ENCODE measurements at regions not wholly inside any gene's neighbourhood (a gene's known extent, or its start where the extent isn't known, plus 50 kb on each side); places are given as distances from the start of the nearest gene placed in this dataset.

- WGBS = 97% methylated on average over 3 of the region's 3 CpGs
- intact Hi-C loops (cut with DNase I) = no loop called here
- H3K27me3 ChIP-seq (replicated peaks; ENCODE audit: insufficient read depth) = no peaks in the 10 kb centered on the region
- DNase-seq (ENCODE audit: low spot score) = no peak
- H3K27ac ChIP-seq = no peak overlapping the region
- no peak overlapping the region for H3K4me3 ChIP-seq
- no peaks in the 10 kb centered on the region for H3K9me3 ChIP-seq
- no peaks in the 10 kb centered on the region for H3K4me1 ChIP-seq (replicated peaks)
- TF ChIP-seq POLR2AphosphoS5 (IDR thresholded peaks at IDR 0.05) (no peak), POLR2A (IDR thresholded peaks at IDR 0.05) (no peak)
- H3K36me3 ChIP-seq = no peaks in the 10 kb centered on the region
These were observed 216.1 kb upstream of the SGK1 start for GRCh38 chr6:134533991-134534390.

- TF ChIP-seq POLR2A (IDR thresholded peaks at IDR 0.05) (no peak), POLR2AphosphoS5 (IDR thresholded peaks at IDR 0.05) (no peak), CTCF (IDR thresholded peaks at IDR 0.05) (no peak)
- Histone ChIP-seq H3K36me3 (no peaks in the 10 kb centered on the region), H3K27ac (no peak overlapping the region), H3K27me3 (replicated peaks; ENCODE audit: insufficient read depth) (no peaks in the 10 kb centered on the region), H3K4me3 (no peak overlapping the region), H3K9me3 (no peaks in the 10 kb centered on the region), H3K4me1 (replicated peaks) (no peaks in the 10 kb centered on the region)
- WGBS = 88% methylated on average over 8 of the region's 8 CpGs
- no peak for DNase-seq (ENCODE audit: low spot score)
- intact Hi-C loops (cut with DNase I) = no loop called here
These were observed 215.0 kb upstream of the SGK1 start for GRCh38 chr6:134532694-134533624.

- Histone ChIP-seq H3K4me1 (replicated peaks) (no peaks in the 10 kb centered on the region), H3K36me3 (no peaks in the 10 kb centered on the region), H3K4me3 (no peak overlapping the region), H3K27me3 (replicated peaks; ENCODE audit: insufficient read depth) (no peaks in the 10 kb centered on the region), H3K9me3 (no peaks in the 10 kb centered on the region), H3K27ac (no peak overlapping the region)
- no peak for TF ChIP-seq POLR2AphosphoS5 (IDR thresholded peaks at IDR 0.05)
- intact Hi-C loops (cut with DNase I) = no loop called here
- no peak for DNase-seq (ENCODE audit: low spot score)
These were observed 213.7 kb upstream of the SGK1 start for GRCh38 chr6:134531611-134532010.

GRCh38 chr6:134531188-134531551 lies 213.3 kb upstream of the SGK1 start:
- WGBS = 91% methylated on average over 2 of the region's 2 CpGs

GRCh38 chr6:134529921-134530320 lies 212.0 kb upstream of the SGK1 start:
- Histone ChIP-seq H3K4me1 (replicated peaks) (no peaks in the 10 kb centered on the region), H3K27ac (no peak overlapping the region), H3K27me3 (replicated peaks; ENCODE audit: insufficient read depth) (no peaks in the 10 kb centered on the region), H3K36me3 (no peaks in the 10 kb centered on the region), H3K9me3 (no peaks in the 10 kb centered on the region), H3K4me3 (no peak overlapping the region)
- intact Hi-C loops (cut with DNase I) = no loop called here
- DNase-seq (ENCODE audit: low spot score) = no peak
- no peak for TF ChIP-seq CTCF (IDR thresholded peaks at IDR 0.05)
- peak; percentile 34 for TF ChIP-seq POLR2AphosphoS5 (IDR thresholded peaks at IDR 0.05)
- WGBS = 47% methylated on average over 4 of the region's 4 CpGs

More at GRCh38 chr6:134531188-134531551, 213.3 kb upstream of the SGK1 start:
- no peaks in the 10 kb centered on the region for H3K4me1 ChIP-seq (replicated peaks)
- H3K4me3 ChIP-seq = no peak overlapping the region
- no peak overlapping the region for H3K27ac ChIP-seq
- no peak for TF ChIP-seq CTCF (IDR thresholded peaks at IDR 0.05)
- TF ChIP-seq POLR2A (IDR thresholded peaks at IDR 0.05) = no peak
- no peak for TF ChIP-seq POLR2AphosphoS5 (IDR thresholded peaks at IDR 0.05)
- no peaks in the 10 kb centered on the region for H3K27me3 ChIP-seq (replicated peaks; ENCODE audit: insufficient read depth)
- no peak for DNase-seq (ENCODE audit: low spot score)
- intact Hi-C loops (cut with DNase I) = no loop called here
- H3K9me3 ChIP-seq = no peaks in the 10 kb centered on the region
- H3K36me3 ChIP-seq = no peaks in the 10 kb centered on the region

- DNase-seq (ENCODE audit: low spot score) = no peak
- Histone ChIP-seq H3K4me3 (no peak overlapping the region), H3K27me3 (replicated peaks; ENCODE audit: insufficient read depth) (no peaks in the 10 kb centered on the region), H3K4me1 (replicated peaks) (no peaks in the 10 kb centered on the region), H3K9me3 (no peaks in the 10 kb centered on the region), H3K27ac (no peak overlapping the region), H3K36me3 (no peaks in the 10 kb centered on the region)
- intact Hi-C loops (cut with DNase I) = no loop called here
- TF ChIP-seq POLR2AphosphoS5 (IDR thresholded peaks at IDR 0.05) (no peak), POLR2A (IDR thresholded peaks at IDR 0.05) (no peak), CTCF (IDR thresholded peaks at IDR 0.05) (no peak)
These were observed 211.4 kb upstream of the SGK1 start for GRCh38 chr6:134529305-134529704.

All from prostate gland (tissue), 2 donors.